Progenitor cell of endocrine pancreas (in vitro differentiated cells): ENCODE measurements at regions not wholly inside any gene's neighbourhood (a gene's known extent, or its start where the extent isn't known, plus 50 kb on each side); places are given as distances from the start of the nearest gene placed in this dataset.

ENCODE experiments used
- DNase-seq: peaks from one replicate; pipeline ENCODE4 v3.0.0; 2021; ENCODE audit warnings: low spot score; ENCODE audit not compliant: unreplicated experiment
- H3K27ac Mint-ChIP-seq: 2 replicates; pipeline ENCODE4 v1.8.0; 2021; ENCODE audit warnings: mild to moderate bottlenecking, moderate library complexity, mixed read lengths
- H3K27me3 Mint-ChIP-seq: 2 replicates; pipeline ENCODE4 v1.8.0; 2021; ENCODE audit warnings: mixed read lengths
- H3K36me3 Mint-ChIP-seq: 2 replicates; pipeline ENCODE4 v1.8.0; 2022; ENCODE audit warnings: mixed read lengths; ENCODE audit not compliant: insufficient read depth
- H3K4me1 Mint-ChIP-seq: 2 replicates; pipeline ENCODE4 v1.8.0; 2021; ENCODE audit warnings: low read depth, mixed read lengths
- H3K4me3 Mint-ChIP-seq: 2 replicates; pipeline ENCODE4 v1.8.0; 2021; ENCODE audit warnings: low read depth, mild to moderate bottlenecking, moderate library complexity, mixed read lengths
- H3K9me3 Mint-ChIP-seq: 2 replicates; pipeline ENCODE4 v1.8.0; 2021; ENCODE audit warnings: low read depth, mixed read lengths
- CTCF ChIP-seq: fragments of 200-600 bp; sonication (generic); IDR thresholded peaks from one replicate; pipeline ENCODE4 v1.5.0; 2021; ENCODE audit warnings: antibody characterized with exemption, mild to moderate bottlenecking; ENCODE audit not compliant: unreplicated experiment

GRCh38 chr12:107159384-107159900 is 66.1 kb upstream of the CRY1 start:
- Mint-ChIP-seq H3K36me3 (no peaks in the 10 kb centered on the region), H3K9me3 (peaks cover 2% of the 10 kb centered on the region), H3K4me3 (no peak overlapping the region), H3K4me1 (no peaks in the 10 kb centered on the region), H3K27ac (no peak overlapping the region), H3K27me3 (peaks cover 29% of the 10 kb centered on the region)
- DNase-seq: no peak
- no peak for TF ChIP-seq CTCF

- no peak overlapping the region for H3K27ac Mint-ChIP-seq
- H3K9me3 Mint-ChIP-seq: no peaks in the 10 kb centered on the region
- H3K36me3 Mint-ChIP-seq: no peaks in the 10 kb centered on the region
- H3K4me3 Mint-ChIP-seq: no peak overlapping the region
- DNase-seq: no peak
- no peaks in the 10 kb centered on the region for H3K4me1 Mint-ChIP-seq
- H3K27me3 Mint-ChIP-seq: peaks cover 29% of the 10 kb centered on the region
- no peak for TF ChIP-seq CTCF
Measured at GRCh38 chr12:107163413-107163812, 70.1 kb upstream of the CRY1 start.

- no peaks in the 10 kb centered on the region for H3K9me3 Mint-ChIP-seq
- no peak overlapping the region for H3K27ac Mint-ChIP-seq
- no peak for TF ChIP-seq CTCF
- no peak overlapping the region for H3K4me3 Mint-ChIP-seq
- peaks cover 31% of the 10 kb centered on the region for H3K27me3 Mint-ChIP-seq
- H3K4me1 Mint-ChIP-seq: no peaks in the 10 kb centered on the region
- DNase-seq: no peak
- H3K36me3 Mint-ChIP-seq: no peaks in the 10 kb centered on the region
Measured at GRCh38 chr12:107164392-107164791, 71.0 kb upstream of the CRY1 start.

GRCh38 chr12:107165581-107165980 is 72.2 kb upstream of the CRY1 start:
- no peak for DNase-seq
- Mint-ChIP-seq H3K27ac (no peak overlapping the region), H3K36me3 (no peaks in the 10 kb centered on the region), H3K9me3 (no peaks in the 10 kb centered on the region), H3K4me1 (no peaks in the 10 kb centered on the region), H3K4me3 (no peak overlapping the region), H3K27me3 (peaks cover 30% of the 10 kb centered on the region)
- TF ChIP-seq CTCF: no peak

GRCh38 chr12:107167756-107168155 is 74.4 kb upstream of the CRY1 start:
- Mint-ChIP-seq H3K27me3 (peaks cover 20% of the 10 kb centered on the region), H3K27ac (no peak overlapping the region), H3K9me3 (no peaks in the 10 kb centered on the region), H3K4me1 (no peaks in the 10 kb centered on the region), H3K4me3 (no peak overlapping the region), H3K36me3 (no peaks in the 10 kb centered on the region)
- DNase-seq: no peak
- no peak for TF ChIP-seq CTCF
